PC-3 (cell line): ENCODE measurements at regions not wholly inside any gene's neighbourhood (a gene's known extent, or its start where the extent isn't known, plus 50 kb on each side); places are given as distances from the start of the nearest gene placed in this dataset.
A peak's percentile ranks its signal among the peaks of the same experiment; 100 is the strongest.

ENCODE experiments used
- ATAC-seq: fragments of 200-7000 bp; cut with Tn5 transposase; 2 replicates; pipeline ENCODE4 v1.9.1; 2020; ENCODE audit warnings: mild to moderate bottlenecking, moderate library complexity
- BruUV-seq: library from RNA; stranded (reverse); fragments of 400-500 nt; replicated peaks from 2 replicates; lab custom pipeline; 2021; lab: Mats Ljungman, UMichigan
- CTCF ChIA-PET: fragments of 300-600 bp; sonication (Branson Sonifier 250); formaldehyde crosslinking; loops from one replicate; lab custom pipeline; 2022; ENCODE audit warnings: antibody characterized with exemption; lab: Charles Lee
- POLR2A ChIA-PET: fragments of 300-600 bp; sonication (Branson Sonifier 250); formaldehyde crosslinking; loops from one replicate; lab custom pipeline; 2022; ENCODE audit warnings: antibody characterized with exemption; ENCODE audit not compliant: unreplicated experiment; lab: Charles Lee
- DNase-seq: peaks from one replicate; pipeline ENCODE4 v3.0.0-alpha.2; 2015
- H2AFZ ChIP-seq: fragments of 300-600 bp; sonication (generic); 2 replicates; pipeline ENCODE4 v1.6.0; 2016; ENCODE audit warnings: antibody characterized with exemption, low read length
- H3F3A ChIP-seq: fragments of 300-600 bp; sonication (generic); one replicate; pipeline ENCODE4 v1.6.0; 2017; ENCODE audit warnings: antibody characterized with exemption, low read length, control low read depth, mild to moderate bottlenecking; ENCODE audit not compliant: unreplicated experiment
- H3K27ac ChIP-seq: fragments of 300-600 bp; sonication (generic); 2 replicates; pipeline ENCODE4 v1.5.1; 2016; ENCODE audit warnings: mild to moderate bottlenecking, low read length
- H3K27me3 ChIP-seq: fragments of 300-600 bp; sonication (generic); 2 replicates; pipeline ENCODE4 v1.6.1; 2016; ENCODE audit warnings: low read length, mixed read lengths
- H3K36me3 ChIP-seq: fragments of 300-600 bp; sonication (generic); 2 replicates; pipeline ENCODE4 v1.6.1; 2016; ENCODE audit warnings: low read depth, mixed run types, low read length, mixed read lengths
- H3K4me1 ChIP-seq: fragments of 300-600 bp; sonication (generic); 2 replicates; pipeline ENCODE4 v1.5.1; 2016; ENCODE audit warnings: low read length; ENCODE audit not compliant: insufficient read depth
- H3K4me2 ChIP-seq: fragments of 300-600 bp; sonication (generic); 2 replicates; pipeline ENCODE4 v1.6.0; 2016; ENCODE audit warnings: low read length
- H3K4me3 ChIP-seq: fragments of 300-600 bp; sonication (generic); 2 replicates; pipeline ENCODE4 v1.5.1; 2016; ENCODE audit warnings: mild to moderate bottlenecking, low read length, mixed read lengths
- H3K79me2 ChIP-seq: fragments of 300-600 bp; sonication (generic); 2 replicates; pipeline ENCODE4 v1.6.1; 2017; ENCODE audit warnings: low read length, mixed read lengths
- H3K9ac ChIP-seq: fragments of 300-600 bp; sonication (generic); 2 replicates; pipeline ENCODE4 v1.6.0; 2016; ENCODE audit warnings: mild to moderate bottlenecking, low read length
- H3K9me2 ChIP-seq: fragments of 300-600 bp; sonication (generic); replicated peaks from 2 replicates; pipeline ENCODE4 v1.6.1; 2016; ENCODE audit warnings: mixed run types, low read length, mixed read lengths
- H3K9me3 ChIP-seq: fragments of 300-600 bp; sonication (generic); 2 replicates; pipeline ENCODE4 v1.6.1; 2016; ENCODE audit warnings: low read length, mixed read lengths
- H4K20me1 ChIP-seq: fragments of 300-600 bp; sonication (generic); 2 replicates; pipeline ENCODE4 v1.6.1; 2016; ENCODE audit warnings: low read length, mixed read lengths
- CTCF ChIP-seq: fragments of 300-600 bp; sonication (generic); conservative IDR thresholded peaks from 2 replicates; pipeline ENCODE4 v1.5.1; 2017; ENCODE audit warnings: antibody characterized with exemption, low read depth, mild to moderate bottlenecking, low read length
- EZH2 ChIP-seq: fragments of 300-600 bp; sonication (generic); IDR thresholded peaks from one replicate; pipeline ENCODE4 v1.6.1; 2017; ENCODE audit warnings: antibody characterized with exemption, mild to moderate bottlenecking, low read length; ENCODE audit not compliant: unreplicated experiment
- EZH2phosphoT487 ChIP-seq: fragments of 300-600 bp; sonication (generic); IDR thresholded peaks from 2 replicates; pipeline ENCODE4 v1.6.1; 2018; ENCODE audit warnings: mild to moderate bottlenecking, antibody characterized with exemption, low read length, borderline replicate concordance
- intact Hi-C: fragments of 100-400 bp; cut with micrococcal nuclease; formaldehyde crosslinking; loops from 2 replicates; pipeline ENCODE4 v1.9.0; 2023

GRCh38 chr5:86124333-86124732 is 493.4 kb upstream of the COX7C start:
- ATAC-seq (peak; percentile 43; the same call in 1 of the 2 replicates), DNase-seq (no peak)
- intact Hi-C loops, result no loop called here
- Histone ChIP-seq H3K9me2 (no peaks in the 10 kb centered on the region), H3K9me3 (no peaks in the 10 kb centered on the region), H2AFZ (no peak overlapping the region), H3K4me1 (no peaks in the 10 kb centered on the region), H3K27me3 (no peaks in the 10 kb centered on the region), H3K27ac (no peak overlapping the region), H3K4me2 (no peak overlapping the region), H3K4me3 (no peak overlapping the region), H3K9ac (no peak overlapping the region), H3F3A (no peaks in the 10 kb centered on the region), H4K20me1 (no peaks in the 10 kb centered on the region), H3K79me2 (no peaks in the 10 kb centered on the region), H3K36me3 (no peaks in the 10 kb centered on the region)
- ChIA-PET POLR2A (no interaction called here), CTCF (no interaction called here)
- TF ChIP-seq EZH2phosphoT487 (no peak), EZH2 (no peak), CTCF (no peak)
- BruUV-seq, result no TSS peak

DNA sequence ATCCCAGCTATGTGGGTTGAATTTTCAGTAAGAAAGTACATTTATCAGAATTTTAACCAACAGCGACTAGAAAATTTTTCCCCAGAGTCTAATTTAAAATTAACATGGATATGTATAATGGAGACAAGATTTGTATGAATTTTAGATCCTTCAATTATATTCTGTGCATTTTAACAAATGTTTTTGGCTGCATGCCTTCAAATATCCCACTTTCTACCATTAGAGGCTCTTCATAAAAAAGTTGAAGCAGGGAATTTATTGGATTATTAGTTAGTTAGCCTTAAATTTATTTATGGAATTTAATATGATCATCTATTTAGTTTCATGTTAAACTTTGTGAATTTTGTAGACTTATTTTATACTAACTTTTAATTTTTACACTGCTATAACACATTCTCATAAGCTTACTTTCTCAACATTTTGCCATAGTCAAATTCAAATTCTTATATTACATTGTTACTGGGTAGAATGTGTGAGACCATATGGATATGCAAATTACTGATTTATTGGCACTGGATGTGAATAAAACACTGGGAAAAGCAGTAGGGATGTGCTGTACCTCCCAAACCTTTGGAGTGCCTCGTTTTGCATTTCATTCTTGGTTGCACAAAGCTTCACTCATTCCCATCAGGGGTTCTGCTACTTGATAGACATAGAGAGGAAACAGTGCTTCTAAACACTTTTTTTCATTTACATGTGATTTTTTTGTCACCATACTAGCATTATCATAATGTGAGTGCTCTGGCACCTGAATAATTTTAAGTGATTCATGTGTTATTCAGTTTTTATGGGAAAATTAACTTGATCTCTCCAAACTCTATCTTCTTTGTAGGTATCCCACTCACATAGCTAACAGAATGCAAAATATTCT is 491.8 kb upstream of the COX7C start:
- BruUV-seq, result no TSS peak
- CTCF ChIA-PET, result interaction anchor here (0.6 kb wide), 1 partner anchor 237 kb away, joined by 3 read pairs; no protein-coding TSS in a partner anchor
- no peak for ATAC-seq

More for the DNA sequence above, 491.8 kb upstream of the COX7C start:
- Histone ChIP-seq H3K9me3 (no peaks in the 10 kb centered on the region), H2AFZ (no peak overlapping the region), H3K36me3 (no peaks in the 10 kb centered on the region), H3K4me2 (no peak overlapping the region), H3K4me1 (no peaks in the 10 kb centered on the region), H3K9me2 (no peaks in the 10 kb centered on the region), H3K9ac (no peak overlapping the region), H4K20me1 (no peaks in the 10 kb centered on the region), H3K27ac (no peak overlapping the region), H3F3A (no peaks in the 10 kb centered on the region), H3K79me2 (no peaks in the 10 kb centered on the region), H3K27me3 (no peaks in the 10 kb centered on the region), H3K4me3 (no peak overlapping the region)
- TF ChIP-seq CTCF (no peak), EZH2 (no peak), EZH2phosphoT487 (no peak)
- intact Hi-C loops, result no loop called here
- no peak for DNase-seq
- POLR2A ChIA-PET, result no interaction called here
